DND-41 (cell line): ENCODE measurements at regions not wholly inside any gene's neighbourhood (a gene's known extent, or its start where the extent isn't known, plus 50 kb on each side); places are given as distances from the start of the nearest gene placed in this dataset.

Source experiments
- ATAC-seq: fragments of 200-7000 bp; cut with Tn5 transposase; 3 replicates; pipeline ENCODE4 v1.9.1; 2021; ENCODE audit warnings: low read depth; ENCODE audit not compliant: insufficient read depth
- DNase-seq: peaks from one replicate; pipeline ENCODE4 v3.0.0-alpha.2; 2020
- H2AFZ ChIP-seq: 2 replicates; pipeline ENCODE4 v1.6.0; 2012; ENCODE audit warnings: low read depth, low read length
- H3K27ac ChIP-seq: 2 replicates; pipeline ENCODE4 v1.5.1; 2012; ENCODE audit warnings: low read length, inconsistent platforms
- H3K27me3 ChIP-seq: fragments of 200-600 bp; sonication (generic); 2 replicates; pipeline ENCODE4 v1.6.0; 2012; ENCODE audit warnings: low read length, mild to moderate bottlenecking, inconsistent platforms; ENCODE audit not compliant: insufficient read depth, poor library complexity
- H3K36me3 ChIP-seq: 2 replicates; pipeline ENCODE4 v1.5.1; 2012; ENCODE audit warnings: low read length, inconsistent platforms; ENCODE audit not compliant: insufficient read depth
- H3K4me1 ChIP-seq: 2 replicates; pipeline ENCODE4 v1.5.1; 2012; ENCODE audit warnings: mild to moderate bottlenecking, low read length; ENCODE audit not compliant: insufficient read depth
- H3K4me2 ChIP-seq: 2 replicates; pipeline ENCODE4 v1.6.0; 2012; ENCODE audit warnings: mild to moderate bottlenecking, moderate library complexity, low read length, inconsistent platforms; ENCODE audit not compliant: insufficient read depth
- H3K4me3 ChIP-seq, 2 experiments: fragments of 200-600 bp in 1 of 2; shearing (Covaris generic) in 1 of 2; 2 replicates each; pipeline ENCODE4 v1.5.1; 2012 to 2016; ENCODE audit warnings: inconsistent platforms in 2 of 2, low read length in 2 of 2, mild to moderate bottlenecking in 2 of 2, low read depth in 1 of 2, moderate library complexity in 1 of 2
- H3K79me2 ChIP-seq: 2 replicates; pipeline ENCODE4 v1.6.0; 2012; ENCODE audit warnings: low read length, inconsistent platforms; ENCODE audit not compliant: insufficient read depth
- H3K9ac ChIP-seq: 2 replicates; pipeline ENCODE4 v1.6.0; 2012; ENCODE audit warnings: low read depth, mild to moderate bottlenecking, inconsistent platforms, low read length, moderate library complexity
- H3K9me3 ChIP-seq: 2 replicates; pipeline ENCODE4 v1.5.1; 2012; ENCODE audit warnings: low read length, moderate library complexity, mild to moderate bottlenecking, inconsistent platforms; ENCODE audit not compliant: insufficient read depth, severe bottlenecking
- H4K20me1 ChIP-seq: 2 replicates; pipeline ENCODE4 v1.6.0; 2012; ENCODE audit warnings: low read length; ENCODE audit not compliant: insufficient read depth
- EZH2 ChIP-seq: IDR thresholded peaks from 3 replicates; pipeline ENCODE4 v1.6.1; 2012; ENCODE audit warnings: borderline replicate concordance, low read depth, mild to moderate bottlenecking, moderate library complexity, low read length, inconsistent platforms; ENCODE audit not compliant: severe bottlenecking
- TF ChIP-seq, protein P1 (sequence below): IDR thresholded peaks from 2 replicates; pipeline ENCODE4 v1.5.1; 2012; ENCODE audit warnings: borderline replicate concordance, low read length, moderate library complexity, mild to moderate bottlenecking; ENCODE audit not compliant: poor library complexity, severe bottlenecking; ENCODE audit errors: extremely low read depth

DNA sequence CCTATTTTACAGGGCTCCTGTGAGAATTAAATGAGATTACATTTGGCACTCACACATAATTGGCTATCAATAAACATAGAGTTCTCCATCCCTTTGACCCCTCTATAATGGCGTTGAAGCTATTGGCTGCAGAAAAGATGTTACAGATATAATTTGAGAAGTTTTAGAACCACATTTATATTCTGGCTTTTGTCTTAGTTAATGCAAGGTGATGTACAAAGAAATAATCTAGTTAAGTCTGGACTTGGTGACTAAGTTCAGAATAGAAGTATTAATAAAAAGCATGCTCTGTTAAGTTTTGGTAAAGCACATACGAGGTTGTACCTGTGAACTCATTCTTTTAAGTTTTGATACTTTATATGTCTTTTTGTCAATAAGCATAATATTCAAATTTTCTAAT lies 187.1 kb upstream of the HMGA2 start:
- no peaks in the 10 kb centered on the region for H3K79me2 ChIP-seq
- H3K27me3 ChIP-seq = no peaks in the 10 kb centered on the region
- DNase-seq (no peak), ATAC-seq (no peak)
- no peaks in the 10 kb centered on the region for H3K36me3 ChIP-seq
- H3K4me2 ChIP-seq = no peak overlapping the region
- no peak overlapping the region for H3K9ac ChIP-seq
- no peaks in the 10 kb centered on the region for H4K20me1 ChIP-seq
- H2AFZ ChIP-seq = no peak overlapping the region
- no peak overlapping the region for H3K4me3 ChIP-seq
- no peak for TF ChIP-seq EZH2
- TF ChIP-seq, protein P1, sequence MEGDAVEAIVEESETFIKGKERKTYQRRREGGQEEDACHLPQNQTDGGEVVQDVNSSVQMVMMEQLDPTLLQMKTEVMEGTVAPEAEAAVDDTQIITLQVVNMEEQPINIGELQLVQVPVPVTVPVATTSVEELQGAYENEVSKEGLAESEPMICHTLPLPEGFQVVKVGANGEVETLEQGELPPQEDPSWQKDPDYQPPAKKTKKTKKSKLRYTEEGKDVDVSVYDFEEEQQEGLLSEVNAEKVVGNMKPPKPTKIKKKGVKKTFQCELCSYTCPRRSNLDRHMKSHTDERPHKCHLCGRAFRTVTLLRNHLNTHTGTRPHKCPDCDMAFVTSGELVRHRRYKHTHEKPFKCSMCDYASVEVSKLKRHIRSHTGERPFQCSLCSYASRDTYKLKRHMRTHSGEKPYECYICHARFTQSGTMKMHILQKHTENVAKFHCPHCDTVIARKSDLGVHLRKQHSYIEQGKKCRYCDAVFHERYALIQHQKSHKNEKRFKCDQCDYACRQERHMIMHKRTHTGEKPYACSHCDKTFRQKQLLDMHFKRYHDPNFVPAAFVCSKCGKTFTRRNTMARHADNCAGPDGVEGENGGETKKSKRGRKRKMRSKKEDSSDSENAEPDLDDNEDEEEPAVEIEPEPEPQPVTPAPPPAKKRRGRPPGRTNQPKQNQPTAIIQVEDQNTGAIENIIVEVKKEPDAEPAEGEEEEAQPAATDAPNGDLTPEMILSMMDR = no peak
- no peak overlapping the region for H3K27ac ChIP-seq
- H3K4me1 ChIP-seq = no peaks in the 10 kb centered on the region
- no peaks in the 10 kb centered on the region for H3K9me3 ChIP-seq

GRCh38 chr12:65637774-65638173 lies 186.5 kb upstream of the HMGA2 start:
- no peak for DNase-seq
- no peak overlapping the region for H2AFZ ChIP-seq
- no peak overlapping the region for H3K4me3 ChIP-seq
- no peak overlapping the region for H3K4me2 ChIP-seq
- no peaks in the 10 kb centered on the region for H3K27me3 ChIP-seq
- no peak for TF ChIP-seq EZH2
- TF ChIP-seq, protein P1 = no peak
- no peaks in the 10 kb centered on the region for H3K36me3 ChIP-seq
- H3K9me3 ChIP-seq = no peaks in the 10 kb centered on the region
- no peaks in the 10 kb centered on the region for H3K4me1 ChIP-seq
- no peaks in the 10 kb centered on the region for H3K79me2 ChIP-seq
- ATAC-seq = no peak
- H4K20me1 ChIP-seq = no peaks in the 10 kb centered on the region
- no peak overlapping the region for H3K27ac ChIP-seq
- H3K9ac ChIP-seq = no peak overlapping the region

- no peak for TF ChIP-seq EZH2
- TF ChIP-seq, protein P1 = no peak
- Histone ChIP-seq H3K4me2 (no peak overlapping the region), H3K79me2 (no peaks in the 10 kb centered on the region), H3K4me1 (no peaks in the 10 kb centered on the region), H4K20me1 (no peaks in the 10 kb centered on the region), H3K36me3 (no peaks in the 10 kb centered on the region), H3K27ac (no peak overlapping the region), H3K9ac (no peak overlapping the region), H2AFZ (no peak overlapping the region), H3K4me3 (no peak overlapping the region), H3K9me3 (no peaks in the 10 kb centered on the region), H3K27me3 (no peaks in the 10 kb centered on the region)
- ATAC-seq (no peak), DNase-seq (no peak)
These were observed 186.0 kb upstream of the HMGA2 start for GRCh38 chr12:65638324-65638723.

DNA sequence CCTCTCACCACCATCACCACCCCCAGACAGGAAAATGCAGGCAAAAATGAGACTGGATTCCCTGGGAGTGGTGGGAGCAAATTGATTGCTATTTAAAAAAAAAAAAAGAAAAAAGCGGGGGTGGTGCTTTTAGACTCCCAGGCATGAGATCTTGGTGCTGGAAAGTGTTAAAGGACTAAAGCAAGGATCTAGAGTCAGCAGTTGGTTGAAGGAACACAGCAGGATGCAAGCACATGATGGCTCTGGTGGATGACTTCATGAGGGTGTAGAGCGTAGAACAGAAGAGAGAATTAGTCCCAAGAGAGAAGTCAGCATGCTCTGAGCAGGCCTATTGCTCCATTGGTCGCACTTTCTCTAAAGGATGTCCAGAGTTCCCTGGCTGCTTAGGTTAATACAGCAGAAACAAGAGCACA lies 183.8 kb upstream of the HMGA2 start:
- Histone ChIP-seq H3K27ac (no peak overlapping the region), H3K4me2 (no peak overlapping the region), H3K9me3 (no peaks in the 10 kb centered on the region), H4K20me1 (no peaks in the 10 kb centered on the region), H3K36me3 (no peaks in the 10 kb centered on the region), H3K4me3 (no peak overlapping the region), H3K4me1 (no peaks in the 10 kb centered on the region), H3K9ac (no peak overlapping the region), H3K79me2 (no peaks in the 10 kb centered on the region), H3K27me3 (no peaks in the 10 kb centered on the region), H2AFZ (no peak overlapping the region)
- ATAC-seq = no peak
- TF ChIP-seq, protein P1 = no peak
- DNase-seq = no peak
